22Rv1 (cell line): ENCODE measurements at regions not wholly inside any gene's neighbourhood (a gene's known extent, or its start where the extent isn't known, plus 50 kb on each side); places are given as distances from the start of the nearest gene placed in this dataset.

Source experiments
- CTCF ChIP-seq: fragments of 450-650 bp; IDR thresholded peaks from 2 replicates; pipeline ENCODE4 v1.5.1; 2017; ENCODE audit warnings: mild to moderate bottlenecking
- ZFX ChIP-seq: fragments of 450-650 bp; IDR thresholded peaks from 2 replicates; pipeline ENCODE4 v1.6.1; 2017; ENCODE audit warnings: antibody characterized with exemption, borderline replicate concordance

GRCh38 chr17:72397687-72398086 is 276.9 kb downstream of the SOX9 start:
- TF ChIP-seq CTCF: no peak
- TF ChIP-seq ZFX: no peak
